ENCODE measurements at regions not wholly inside any gene's neighbourhood (a gene's known extent, or its start where the extent isn't known, plus 50 kb on each side); places are given as distances from the start of the nearest gene placed in this dataset.

DNA sequence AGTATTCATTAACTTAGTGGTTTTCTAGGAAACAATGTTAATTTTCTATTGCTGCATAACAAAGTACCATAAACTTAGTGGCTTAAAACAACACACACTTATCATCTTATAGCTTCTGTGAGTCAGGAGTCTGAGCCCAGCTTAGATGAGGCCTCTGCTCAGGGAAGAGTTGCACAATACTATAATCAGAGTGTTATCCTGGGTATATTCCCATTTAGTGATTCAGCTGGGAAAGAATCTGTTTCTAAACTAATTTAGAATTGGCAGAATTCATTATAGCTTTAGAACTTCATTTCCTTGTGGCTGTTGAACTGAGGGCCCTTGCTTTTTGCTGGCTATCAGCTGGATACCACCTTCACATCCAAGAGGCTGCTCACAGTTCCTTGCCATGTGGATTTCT, 515.5 kb downstream of the BRINP3 start:
- intact Hi-C loops (cut with DNase I; ENCODE audit: low total_unique reads): no loop called here
- DNase-seq (ENCODE audit: low spot score in 2 of 2): no peak
- no peak overlapping the region for H3K4me3 ChIP-seq (ENCODE audit: low read depth, poor library complexity, severe bottlenecking)
- TF ChIP-seq POLR2A (IDR thresholded peaks at IDR 0.05): no peak
- TF ChIP-seq, protein P1, sequence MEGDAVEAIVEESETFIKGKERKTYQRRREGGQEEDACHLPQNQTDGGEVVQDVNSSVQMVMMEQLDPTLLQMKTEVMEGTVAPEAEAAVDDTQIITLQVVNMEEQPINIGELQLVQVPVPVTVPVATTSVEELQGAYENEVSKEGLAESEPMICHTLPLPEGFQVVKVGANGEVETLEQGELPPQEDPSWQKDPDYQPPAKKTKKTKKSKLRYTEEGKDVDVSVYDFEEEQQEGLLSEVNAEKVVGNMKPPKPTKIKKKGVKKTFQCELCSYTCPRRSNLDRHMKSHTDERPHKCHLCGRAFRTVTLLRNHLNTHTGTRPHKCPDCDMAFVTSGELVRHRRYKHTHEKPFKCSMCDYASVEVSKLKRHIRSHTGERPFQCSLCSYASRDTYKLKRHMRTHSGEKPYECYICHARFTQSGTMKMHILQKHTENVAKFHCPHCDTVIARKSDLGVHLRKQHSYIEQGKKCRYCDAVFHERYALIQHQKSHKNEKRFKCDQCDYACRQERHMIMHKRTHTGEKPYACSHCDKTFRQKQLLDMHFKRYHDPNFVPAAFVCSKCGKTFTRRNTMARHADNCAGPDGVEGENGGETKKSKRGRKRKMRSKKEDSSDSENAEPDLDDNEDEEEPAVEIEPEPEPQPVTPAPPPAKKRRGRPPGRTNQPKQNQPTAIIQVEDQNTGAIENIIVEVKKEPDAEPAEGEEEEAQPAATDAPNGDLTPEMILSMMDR (IDR thresholded peaks at IDR 0.05): no peak

DNA sequence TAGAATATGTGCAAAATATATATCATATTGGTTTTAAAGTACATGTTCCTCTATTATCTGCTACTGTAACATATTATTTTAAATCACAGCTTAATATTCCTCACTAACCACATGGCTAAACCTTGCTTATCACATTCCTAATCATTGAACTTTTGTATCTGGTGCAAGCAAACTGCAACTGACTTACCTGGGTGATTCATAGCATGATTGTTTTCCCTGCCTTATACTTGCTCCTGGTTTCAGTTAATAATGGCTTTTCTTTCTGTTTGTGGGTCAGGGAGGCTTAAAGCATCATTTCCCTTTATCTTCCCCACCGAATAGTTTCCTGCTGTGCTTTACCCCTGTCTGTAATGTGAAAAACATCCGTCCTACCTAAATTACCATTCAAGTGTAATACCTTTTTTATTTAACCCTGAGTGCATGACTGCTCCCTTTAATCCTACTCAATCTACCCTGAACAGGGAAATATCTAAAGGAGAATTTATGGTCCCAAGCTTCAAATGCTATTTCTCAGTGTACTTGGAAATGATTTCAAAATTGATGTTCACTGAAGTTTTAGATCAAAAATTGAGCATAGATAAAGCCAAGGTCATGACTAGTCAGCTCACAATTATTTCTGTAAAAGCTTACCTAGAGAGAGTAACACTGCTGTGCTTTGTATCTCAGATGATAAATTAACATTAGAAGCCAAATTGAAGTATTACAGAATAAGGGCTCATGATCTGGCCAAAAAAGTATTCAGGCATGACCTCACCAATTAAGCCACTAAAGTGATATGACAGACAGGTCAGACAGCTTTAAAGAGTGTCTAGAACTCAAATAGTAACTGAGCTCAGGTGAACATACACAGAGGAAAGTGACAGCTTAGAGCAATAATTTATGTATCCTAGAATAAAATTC, 507.1 kb downstream of the BRINP3 start:
- TF ChIP-seq, protein P1 (IDR thresholded peaks at IDR 0.05): no peak
- no peak for TF ChIP-seq POLR2A (IDR thresholded peaks at IDR 0.05)
- WGBS, 2 donors: 16 to 25% methylated on average over 2 of the region's 2 CpGs
- no peak overlapping the region for H3K4me3 ChIP-seq (ENCODE audit: low read depth, poor library complexity, severe bottlenecking)
- intact Hi-C loops (cut with DNase I; ENCODE audit: low total_unique reads): no loop called here
- no peak for DNase-seq (ENCODE audit: low spot score in 2 of 2)

DNA sequence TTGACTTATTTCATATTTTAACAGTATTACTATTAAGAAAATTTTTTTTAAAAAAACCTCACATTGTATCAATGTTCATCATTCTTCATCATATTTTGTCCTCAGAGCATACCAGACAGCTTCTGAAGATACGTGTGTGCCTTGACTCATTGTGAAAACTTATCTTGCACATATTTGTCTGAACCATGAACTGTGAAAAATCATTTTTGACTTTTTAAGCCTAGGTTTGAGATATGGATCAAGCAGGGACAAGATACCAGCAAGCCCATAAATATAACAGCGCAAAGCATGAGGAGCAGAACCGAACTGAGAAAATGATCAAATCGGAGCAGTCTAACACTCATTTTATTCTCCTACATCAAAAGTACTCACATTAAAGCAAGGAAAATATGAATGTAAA, 506.0 kb downstream of the BRINP3 start:
- TF ChIP-seq, protein P1 (IDR thresholded peaks at IDR 0.05): no peak
- no peak for TF ChIP-seq POLR2A (IDR thresholded peaks at IDR 0.05)
- H3K4me3 ChIP-seq (ENCODE audit: low read depth, poor library complexity, severe bottlenecking): no peak overlapping the region
- DNase-seq (ENCODE audit: low spot score in 2 of 2): no peak
- 85 to 87% methylated on average over 4 of the region's 4 CpGs for WGBS, 2 donors
- intact Hi-C loops (cut with DNase I; ENCODE audit: low total_unique reads): no loop called here

DNA sequence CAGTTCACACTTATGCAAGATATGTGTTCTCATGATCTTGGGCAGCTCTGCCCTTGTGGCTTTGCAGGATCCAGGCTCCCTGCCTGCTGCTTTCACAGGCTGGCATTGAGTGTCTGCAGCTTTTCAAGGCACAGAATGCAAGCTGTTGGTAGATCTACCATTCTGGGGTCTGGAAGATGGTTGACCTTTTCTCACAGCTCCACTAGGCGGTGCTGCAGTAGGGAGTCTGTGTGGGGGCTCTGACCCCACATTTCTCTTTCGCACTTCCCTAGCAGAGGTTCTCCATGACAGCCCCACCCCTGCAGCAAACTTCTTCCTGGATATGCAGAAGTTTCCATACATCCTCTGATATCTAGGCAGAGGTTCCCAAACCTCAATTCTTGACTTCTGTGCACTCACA, 500.5 kb downstream of the BRINP3 start:
- H3K4me3 ChIP-seq (ENCODE audit: low read depth, poor library complexity, severe bottlenecking): no peak overlapping the region
- WGBS, 2 donors: 93 to 100% methylated on average over 2 of the region's 2 CpGs
- no peak for DNase-seq (ENCODE audit: low spot score in 2 of 2)
- intact Hi-C loops (cut with DNase I; ENCODE audit: low total_unique reads): no loop called here
- TF ChIP-seq POLR2A (IDR thresholded peaks at IDR 0.05): no peak

DNA sequence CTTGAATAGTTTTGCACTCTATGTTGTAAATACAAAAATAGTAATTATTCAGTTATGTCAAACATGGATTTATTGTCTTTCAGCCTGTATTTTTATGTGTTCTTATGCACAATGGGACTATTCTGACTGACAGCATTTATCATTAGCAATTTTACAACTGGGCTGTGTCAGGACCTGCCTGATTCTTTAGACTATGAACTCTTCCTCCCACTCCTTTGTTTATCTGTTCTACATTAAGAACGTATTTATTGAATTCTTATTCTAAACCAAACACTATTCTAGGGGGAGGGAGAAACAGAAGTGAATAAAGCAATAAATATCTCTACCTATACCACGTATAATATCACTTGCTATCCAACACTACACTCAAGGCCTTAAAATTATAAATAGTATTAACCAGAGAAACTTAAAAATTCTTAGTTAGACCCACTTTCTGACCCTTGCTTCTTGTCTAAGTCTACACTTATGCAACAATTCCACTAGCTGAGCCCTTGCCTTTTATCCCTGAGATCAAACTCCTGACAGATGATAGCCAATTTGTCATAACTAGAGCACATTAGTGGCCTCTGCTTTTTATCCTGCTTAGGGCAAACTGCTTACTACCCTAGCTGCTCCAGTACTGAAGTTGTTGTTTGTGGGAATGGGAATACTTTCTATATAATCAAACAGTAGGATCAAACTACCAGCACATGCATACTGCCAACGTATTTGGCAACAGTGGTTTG, 494.3 kb downstream of the BRINP3 start:
- intact Hi-C loops (cut with DNase I; ENCODE audit: low total_unique reads): no loop called here
- H3K4me3 ChIP-seq (ENCODE audit: low read depth, poor library complexity, severe bottlenecking): no peak overlapping the region
- WGBS, 2 donors: 56 to 58% methylated on average over 3 of the region's 3 CpGs
- no peak for DNase-seq (ENCODE audit: low spot score in 2 of 2)
- TF ChIP-seq POLR2A (IDR thresholded peaks at IDR 0.05): no peak
- TF ChIP-seq, protein P1 (IDR thresholded peaks at IDR 0.05): no peak

DNA sequence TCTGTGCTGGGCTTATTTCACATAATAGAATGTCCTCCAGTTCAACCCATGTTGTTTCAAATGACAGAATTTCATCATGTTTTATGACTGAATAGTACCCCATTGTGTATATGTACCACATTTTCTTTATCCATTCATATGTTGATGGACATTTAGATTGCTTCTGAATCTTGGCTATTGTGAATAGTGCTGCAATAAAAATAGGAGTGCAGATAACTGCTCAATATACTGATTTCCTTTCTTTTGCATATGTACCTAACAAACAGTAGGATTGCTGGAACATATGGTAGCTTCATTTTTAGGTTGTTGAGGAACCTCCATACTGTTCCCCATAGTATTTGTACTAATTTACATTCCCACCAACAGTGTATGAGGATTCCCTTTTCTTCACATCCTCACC, 491.1 kb downstream of the BRINP3 start:
- TF ChIP-seq, protein P1 (IDR thresholded peaks at IDR 0.05): no peak
- no peak for TF ChIP-seq POLR2A (IDR thresholded peaks at IDR 0.05)
- intact Hi-C loops (cut with DNase I; ENCODE audit: low total_unique reads): no loop called here
- no peak overlapping the region for H3K4me3 ChIP-seq (ENCODE audit: low read depth, poor library complexity, severe bottlenecking)
- no peak for DNase-seq (ENCODE audit: low spot score in 2 of 2)
